HG03139 (cell line): ENCODE measurements at regions not wholly inside any gene's neighbourhood (a gene's known extent, or its start where the extent isn't known, plus 50 kb on each side); places are given as distances from the start of the nearest gene placed in this dataset.
A peak's percentile ranks its signal among the peaks of the same experiment; 100 is the strongest.

ENCODE experiments used
- ATAC-seq: cut with Tn5 transposase; IDR thresholded peaks from one replicate; pipeline ENCODE4 v1.9.1; 2021; ENCODE audit not compliant: unreplicated experiment

- ATAC-seq: no peak
Measured at GRCh38 chr2:180385601-180386201, 378.6 kb upstream of the CWC22 start.

- ATAC-seq: no peak
Measured at GRCh38 chr2:180376066-180376465, 369.0 kb upstream of the CWC22 start.

GRCh38 chr2:180374502-180375281 is 367.6 kb upstream of the CWC22 start:
- no peak for ATAC-seq

- no peak for ATAC-seq
Measured at GRCh38 chr2:180370511-180371205, 363.6 kb upstream of the CWC22 start.

GRCh38 chr2:180368881-180369280 is 361.8 kb upstream of the CWC22 start:
- ATAC-seq: no peak

- ATAC-seq: no peak
Measured at GRCh38 chr2:180367815-180368214, 360.7 kb upstream of the CWC22 start.

GRCh38 chr2:180366481-180366880 is 359.4 kb upstream of the CWC22 start:
- no peak for ATAC-seq

GRCh38 chr2:180364719-180365118 is 357.6 kb upstream of the CWC22 start:
- no peak for ATAC-seq

- ATAC-seq: no peak
Measured at GRCh38 chr2:180360283-180360618, 353.2 kb upstream of the CWC22 start.

- peak; percentile 90 for ATAC-seq
Measured at GRCh38 chr2:180359522-180360282, 352.6 kb upstream of the CWC22 start.

- no peak for ATAC-seq
Measured at GRCh38 chr2:180358458-180358857, 351.4 kb upstream of the CWC22 start.

- no peak for ATAC-seq
Measured at GRCh38 chr2:180356676-180357075, 349.6 kb upstream of the CWC22 start.

GRCh38 chr2:180352620-180353019 is 345.5 kb upstream of the CWC22 start:
- no peak for ATAC-seq

- no peak for ATAC-seq
Measured at GRCh38 chr2:180349809-180350208, 342.7 kb upstream of the CWC22 start.

GRCh38 chr2:180343528-180344345 is 336.6 kb upstream of the CWC22 start:
- ATAC-seq: no peak

- no peak for ATAC-seq
Measured at GRCh38 chr2:180337136-180337535, 330.0 kb upstream of the CWC22 start.

- no peak for ATAC-seq
Measured at GRCh38 chr2:180336550-180336949, 329.5 kb upstream of the CWC22 start.

GRCh38 chr2:180334514-180334913 is 327.4 kb upstream of the CWC22 start:
- ATAC-seq: peak; percentile 99

- no peak for ATAC-seq
Measured at GRCh38 chr2:180328795-180329422, 321.8 kb upstream of the CWC22 start.

- ATAC-seq: no peak
Measured at GRCh38 chr2:180327185-180327584, 320.1 kb upstream of the CWC22 start.
